Trophoblast cell (in vitro differentiated cells and primary cell): ENCODE measurements at regions not wholly inside any gene's neighbourhood (a gene's known extent, or its start where the extent isn't known, plus 50 kb on each side); places are given as distances from the start of the nearest gene placed in this dataset.

Experiments used
- DNase-seq, 2 donors: peaks; one replicate each; pipeline ENCODE4 v3.0.0-alpha.2; 2016
- H2AFZ ChIP-seq: 2 replicates; pipeline ENCODE4 v1.6.1; 2013; ENCODE audit warnings: low read length, moderate library complexity, mild to moderate bottlenecking; ENCODE audit not compliant: insufficient read depth, poor library complexity
- H2AK5ac ChIP-seq: 2 replicates; pipeline ENCODE4 v1.6.1; 2013; ENCODE audit warnings: mild to moderate bottlenecking, low read length
- H2BK120ac ChIP-seq: 2 replicates; pipeline ENCODE4 v1.6.1; 2013; ENCODE audit warnings: low read length, mild to moderate bottlenecking, moderate library complexity; ENCODE audit not compliant: insufficient read depth, poor library complexity
- H2BK12ac ChIP-seq: 2 replicates; pipeline ENCODE4 v1.6.1; 2013; ENCODE audit warnings: mild to moderate bottlenecking, low read length, moderate library complexity
- H2BK5ac ChIP-seq: 2 replicates; pipeline ENCODE4 v1.6.1; 2013; ENCODE audit warnings: low read length, low read depth, moderate library complexity, mild to moderate bottlenecking; ENCODE audit not compliant: poor library complexity
- H3K14ac ChIP-seq: 2 replicates; pipeline ENCODE4 v1.6.1; 2013; ENCODE audit warnings: mild to moderate bottlenecking, low read length
- H3K18ac ChIP-seq: 2 replicates; pipeline ENCODE4 v1.6.1; 2013; ENCODE audit warnings: mild to moderate bottlenecking, low read length
- H3K23ac ChIP-seq: 2 replicates; pipeline ENCODE4 v1.6.1; 2013; ENCODE audit warnings: low read length
- H3K27ac ChIP-seq: 2 replicates; pipeline ENCODE4 v1.5.1; 2013; ENCODE audit warnings: low read depth, mild to moderate bottlenecking, inconsistent platforms, low read length, moderate library complexity
- H3K27me3 ChIP-seq: 2 replicates; pipeline ENCODE4 v1.6.1; 2013; ENCODE audit warnings: inconsistent platforms, mild to moderate bottlenecking, low read length, moderate library complexity; ENCODE audit not compliant: insufficient read depth
- H3K36me3 ChIP-seq, 2 experiments: 1 replicate in 1 of 2; 2 replicates in 1 of 2; pipeline ENCODE4 v1.6.1; 2013; ENCODE audit warnings: low read length in 2 of 2, mild to moderate bottlenecking in 2 of 2, moderate library complexity in 1 of 2; ENCODE audit not compliant: insufficient read depth in 2 of 2, control insufficient read depth in 1 of 2
- H3K4ac ChIP-seq: 2 replicates; pipeline ENCODE4 v1.6.1; 2013; ENCODE audit warnings: low read depth, mild to moderate bottlenecking, low read length, moderate library complexity
- H3K4me1 ChIP-seq, 2 experiments: 1 replicate in 1 of 2; 2 replicates in 1 of 2; pipeline ENCODE4 v1.6.1; 2013; ENCODE audit warnings: low read length in 2 of 2, mild to moderate bottlenecking in 2 of 2, moderate library complexity in 1 of 2; ENCODE audit not compliant: insufficient read depth in 2 of 2, control insufficient read depth in 1 of 2
- H3K4me2 ChIP-seq: 2 replicates; pipeline ENCODE4 v1.6.1; 2013; ENCODE audit warnings: inconsistent platforms, mild to moderate bottlenecking, low read length, moderate library complexity
- H3K4me3 ChIP-seq: 2 replicates; pipeline ENCODE4 v1.5.1; 2013; ENCODE audit warnings: mild to moderate bottlenecking, low read depth, low read length, inconsistent platforms
- H3K79me1 ChIP-seq: one replicate; pipeline ENCODE4 v1.6.1; 2013; ENCODE audit warnings: low read length
- H3K79me2 ChIP-seq: 2 replicates; pipeline ENCODE4 v1.6.1; 2013; ENCODE audit warnings: low read length, mild to moderate bottlenecking; ENCODE audit not compliant: control insufficient read depth, insufficient read depth, poor library complexity
- H3K9ac ChIP-seq: 2 replicates; pipeline ENCODE4 v1.6.1; 2013; ENCODE audit warnings: mild to moderate bottlenecking, low read length
- H3K9me3 ChIP-seq: 2 replicates; pipeline ENCODE4 v1.6.1; 2013; ENCODE audit warnings: low read depth, mild to moderate bottlenecking, control low read depth, inconsistent platforms, low read length; ENCODE audit not compliant: insufficient read depth
- H4K12ac ChIP-seq: 2 replicates; pipeline ENCODE4 v1.6.1; 2013; ENCODE audit warnings: low read depth, mild to moderate bottlenecking, low read length, moderate library complexity
- H4K8ac ChIP-seq: 2 replicates; pipeline ENCODE4 v1.6.1; 2013; ENCODE audit warnings: low read depth, mild to moderate bottlenecking, low read length, moderate library complexity
- H4K91ac ChIP-seq: one replicate; pipeline ENCODE4 v1.6.1; 2013; ENCODE audit warnings: low read depth, mild to moderate bottlenecking, low read length, moderate library complexity
- WGBS: extraction: QIAGEN DNeasy Blood & Tissue Kit; methylation state at CpG from one replicate; pipeline ENCODE4 v1.1.7; 2013; ENCODE audit warnings: missing lambda C conversion rate; ENCODE audit not compliant: insufficient read length, insufficient coverage; ENCODE audit errors: extremely low coverage; 5-methylcytosine and 5-hydroxymethylcytosine counted together

- no peak overlapping the region for H4K91ac ChIP-seq
- no peak overlapping the region for H3K4ac ChIP-seq
- no peak overlapping the region for H3K14ac ChIP-seq
- no peak overlapping the region for H2AK5ac ChIP-seq
- no peaks in the 10 kb centered on the region for H3K79me1 ChIP-seq
- no peaks in the 10 kb centered on the region for H3K79me2 ChIP-seq
- H3K9ac ChIP-seq, result no peak overlapping the region
- no peaks in the 10 kb centered on the region for H3K9me3 ChIP-seq
- no peak overlapping the region for H3K18ac ChIP-seq
- H4K12ac ChIP-seq, result no peak overlapping the region
- no peak overlapping the region for H2BK5ac ChIP-seq
- H2AFZ ChIP-seq, result no peak overlapping the region
- H2BK120ac ChIP-seq, result no peak overlapping the region
- no CpG with 5 or more reads among the region's 4 CpGs for WGBS
- H2BK12ac ChIP-seq, result no peak overlapping the region
- DNase-seq, result peak; percentile 88 to 97
- H3K4me2 ChIP-seq, result no peak overlapping the region
- no peak overlapping the region for H4K8ac ChIP-seq
- peaks cover 0 to 2% of the 10 kb centered on the region in 2 experiments for H3K4me1 ChIP-seq
- H3K27ac ChIP-seq, result no peak overlapping the region
- no peak overlapping the region for H3K23ac ChIP-seq
- H3K36me3 ChIP-seq, result no peaks in the 10 kb centered on the region
- no peaks in the 10 kb centered on the region for H3K27me3 ChIP-seq
- H3K4me3 ChIP-seq, result no peak overlapping the region
These were observed 275.4 kb upstream of the ROBO1 start for GRCh38 chr3:80043226-80043625.

- WGBS, result no CpG with 5 or more reads among the region's 2 CpGs
These were observed 272.3 kb upstream of the ROBO1 start for GRCh38 chr3:80040067-80040466.

GRCh38 chr3:80036176-80036575, 268.4 kb upstream of the ROBO1 start:
- Histone ChIP-seq H3K4me2 (no peak overlapping the region), H4K91ac (no peak overlapping the region), H2BK12ac (no peak overlapping the region), H3K79me2 (no peaks in the 10 kb centered on the region), H2BK120ac (no peak overlapping the region), H3K27ac (no peak overlapping the region), H3K79me1 (no peaks in the 10 kb centered on the region), H4K8ac (no peak overlapping the region), H2AFZ (no peak overlapping the region), H3K27me3 (no peaks in the 10 kb centered on the region), H3K23ac (no peak overlapping the region), H2AK5ac (no peak overlapping the region), H3K9me3 (no peaks in the 10 kb centered on the region), H3K14ac (no peak overlapping the region), H3K36me3 (no peaks in the 10 kb centered on the region), H3K18ac (no peak overlapping the region), H3K4ac (no peak overlapping the region), H4K12ac (no peak overlapping the region), H2BK5ac (no peak overlapping the region), H3K4me3 (no peak overlapping the region), H3K4me1 (no peaks in the 10 kb centered on the region), H3K9ac (no peak overlapping the region)
- DNase-seq, result no peak

More at GRCh38 chr3:80040067-80040466, 272.3 kb upstream of the ROBO1 start:
- Histone ChIP-seq H2BK5ac (no peak overlapping the region), H2BK120ac (no peak overlapping the region), H3K4ac (no peak overlapping the region), H3K27me3 (no peaks in the 10 kb centered on the region), H3K9me3 (no peaks in the 10 kb centered on the region), H3K79me2 (no peaks in the 10 kb centered on the region), H4K12ac (no peak overlapping the region), H3K9ac (no peak overlapping the region), H3K36me3 (no peaks in the 10 kb centered on the region), H4K8ac (no peak overlapping the region), H2AK5ac (no peak overlapping the region), H3K4me1 (peaks cover 0 to 2% of the 10 kb centered on the region in 2 experiments), H3K4me2 (no peak overlapping the region), H2AFZ (no peak overlapping the region), H3K27ac (no peak overlapping the region), H3K79me1 (no peaks in the 10 kb centered on the region), H3K4me3 (no peak overlapping the region), H2BK12ac (no peak overlapping the region), H3K14ac (no peak overlapping the region), H3K18ac (no peak overlapping the region), H3K23ac (no peak overlapping the region), H4K91ac (no peak overlapping the region)
- no peak for DNase-seq

- no peak overlapping the region for H3K14ac ChIP-seq
- no CpG with 5 or more reads among the region's 7 CpGs for WGBS
These were observed 267.2 kb upstream of the ROBO1 start for GRCh38 chr3:80035021-80035420.

More at GRCh38 chr3:80035021-80035420, 267.2 kb upstream of the ROBO1 start:
- H4K8ac ChIP-seq, result no peak overlapping the region
- H4K12ac ChIP-seq, result no peak overlapping the region
- H3K4me2 ChIP-seq, result no peak overlapping the region
- H3K27ac ChIP-seq, result no peak overlapping the region
- H2BK120ac ChIP-seq, result no peak overlapping the region
- H4K91ac ChIP-seq, result no peak overlapping the region
- H2AFZ ChIP-seq, result no peak overlapping the region
- H3K4me1 ChIP-seq, result no peaks in the 10 kb centered on the region
- H3K9me3 ChIP-seq, result no peaks in the 10 kb centered on the region
- no peak overlapping the region for H2AK5ac ChIP-seq
- no peak overlapping the region for H3K9ac ChIP-seq
- H2BK12ac ChIP-seq, result no peak overlapping the region
- no peak overlapping the region for H2BK5ac ChIP-seq
- H3K4me3 ChIP-seq, result no peak overlapping the region
- H3K27me3 ChIP-seq, result no peaks in the 10 kb centered on the region
- no peaks in the 10 kb centered on the region for H3K79me1 ChIP-seq
- no peaks in the 10 kb centered on the region for H3K36me3 ChIP-seq
- no peak overlapping the region for H3K18ac ChIP-seq
- no peak overlapping the region for H3K23ac ChIP-seq
- peak in 1 of 2 donors; percentile 10 for DNase-seq
- no peaks in the 10 kb centered on the region for H3K79me2 ChIP-seq
- no peak overlapping the region for H3K4ac ChIP-seq
